Right lobe of liver (tissue), 4 donors: ENCODE measurements at regions not wholly inside any gene's neighbourhood (a gene's known extent, or its start where the extent isn't known, plus 50 kb on each side); places are given as distances from the start of the nearest gene placed in this dataset.

Experiments
- POLR2A ChIP-seq: fragments of 450-650 bp; IDR thresholded peaks from one replicate; pipeline ENCODE4 v1.6.1; 2017; ENCODE audit warnings: antibody characterized with exemption, mild to moderate bottlenecking
- TF ChIP-seq, protein P1 (sequence below), 4 donors: fragments of 200-600 bp in 3 of 4; fragments of 450-650 bp in 1 of 4; IDR thresholded peaks; one replicate each; pipeline versions ENCODE4 v1.5.1 to v1.8.0; 2016 to 2022; ENCODE audit warnings: antibody characterized with exemption in 4 of 4, mild to moderate bottlenecking in 2 of 4
- donor health status: DM: no; HTN: no; CAD: no.
- donor health status: DM: no; HTN: no; CAD: no.
- donor health status: DM: no; HTN: yes; CAD: no.

DNA sequence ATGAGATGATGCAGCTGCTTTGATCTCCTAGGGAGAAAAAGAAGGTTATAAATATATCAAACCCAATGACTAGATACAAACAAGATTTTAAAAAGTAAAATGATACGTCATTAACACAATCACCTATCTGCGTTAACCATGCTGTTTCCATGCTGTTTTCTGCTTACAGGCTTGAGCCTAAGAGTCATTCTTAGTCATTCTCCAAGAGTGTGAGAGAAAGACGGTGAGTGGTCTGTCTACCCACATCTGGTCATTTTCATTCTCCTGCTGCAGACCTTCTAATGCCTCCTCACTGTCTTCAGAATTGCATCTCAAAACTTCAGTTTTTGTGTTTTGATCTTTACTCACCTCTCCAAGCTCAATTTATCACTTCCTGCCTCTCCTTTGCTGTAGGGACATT is 98.0 kb upstream of the ELMO1 start:
- no peak for TF ChIP-seq POLR2A
- TF ChIP-seq, protein P1, sequence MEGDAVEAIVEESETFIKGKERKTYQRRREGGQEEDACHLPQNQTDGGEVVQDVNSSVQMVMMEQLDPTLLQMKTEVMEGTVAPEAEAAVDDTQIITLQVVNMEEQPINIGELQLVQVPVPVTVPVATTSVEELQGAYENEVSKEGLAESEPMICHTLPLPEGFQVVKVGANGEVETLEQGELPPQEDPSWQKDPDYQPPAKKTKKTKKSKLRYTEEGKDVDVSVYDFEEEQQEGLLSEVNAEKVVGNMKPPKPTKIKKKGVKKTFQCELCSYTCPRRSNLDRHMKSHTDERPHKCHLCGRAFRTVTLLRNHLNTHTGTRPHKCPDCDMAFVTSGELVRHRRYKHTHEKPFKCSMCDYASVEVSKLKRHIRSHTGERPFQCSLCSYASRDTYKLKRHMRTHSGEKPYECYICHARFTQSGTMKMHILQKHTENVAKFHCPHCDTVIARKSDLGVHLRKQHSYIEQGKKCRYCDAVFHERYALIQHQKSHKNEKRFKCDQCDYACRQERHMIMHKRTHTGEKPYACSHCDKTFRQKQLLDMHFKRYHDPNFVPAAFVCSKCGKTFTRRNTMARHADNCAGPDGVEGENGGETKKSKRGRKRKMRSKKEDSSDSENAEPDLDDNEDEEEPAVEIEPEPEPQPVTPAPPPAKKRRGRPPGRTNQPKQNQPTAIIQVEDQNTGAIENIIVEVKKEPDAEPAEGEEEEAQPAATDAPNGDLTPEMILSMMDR (IDR thresholded peaks at IDR 0.05) = no peak
